H1 (cell line): ENCODE measurements at regions not wholly inside any gene's neighbourhood (a gene's known extent, or its start where the extent isn't known, plus 50 kb on each side); places are given as distances from the start of the nearest gene placed in this dataset.

ENCODE experiments used
- CTCF ChIA-PET: fragments of 300-600 bp; sonication (Branson Sonifier 250); formaldehyde crosslinking; loops from one replicate; lab custom pipeline; 2021; ENCODE audit not compliant: partially characterized antibody; lab: Charles Lee
- POLR2A ChIA-PET: fragments of 300-600 bp; sonication (Branson Sonifier 250); formaldehyde crosslinking; loops from one replicate; lab custom pipeline; 2021; ENCODE audit warnings: inconsistent platforms; ENCODE audit not compliant: partially characterized antibody; lab: Charles Lee
- DNase-seq, 2 experiments: peaks; one replicate each; pipeline versions ENCODE4 v3.0.0 to v3.0.0-alpha.2; 2010 to 2022; ENCODE audit warnings: low spot score in 2 of 2, low read depth in 1 of 2, mixed read lengths in 1 of 2
- FAIRE-seq: peaks from 2 replicates; lab custom pipeline; 2011; peaks lifted over from hg19 to GRCh38; lab: Jason Lieb, UNC
- H2AFZ ChIP-seq: 2 replicates; pipeline ENCODE4 v1.8.1; 2012; ENCODE audit warnings: low read length, inconsistent platforms
- H2AK5ac ChIP-seq: 2 replicates; pipeline ENCODE4 v1.6.1; 2013; ENCODE audit warnings: low read depth, low read length
- H2BK120ac ChIP-seq: replicated peaks from 2 replicates; pipeline ENCODE3; 2013; ENCODE audit warnings: low read depth, low read length, inconsistent platforms
- H2BK12ac ChIP-seq: 2 replicates; pipeline ENCODE4 v1.6.1; 2013; ENCODE audit warnings: low read depth, low read length
- H2BK15ac ChIP-seq: 2 replicates; pipeline ENCODE4 v1.6.1; 2013; ENCODE audit warnings: low read length
- H2BK20ac ChIP-seq: 2 replicates; pipeline ENCODE4 v1.6.1; 2013; ENCODE audit warnings: low read length
- H2BK5ac ChIP-seq: 2 replicates; pipeline ENCODE4 v1.6.1; 2013; ENCODE audit warnings: low read depth, low read length
- H3K14ac ChIP-seq: 2 replicates; pipeline ENCODE4 v1.6.1; 2013; ENCODE audit warnings: inconsistent platforms; ENCODE audit not compliant: insufficient read length
- H3K18ac ChIP-seq: 2 replicates; pipeline ENCODE4 v1.6.1; 2013; ENCODE audit warnings: low read length; ENCODE audit errors: extremely low read depth
- H3K23ac ChIP-seq: 2 replicates; pipeline ENCODE4 v1.6.1; 2013; ENCODE audit warnings: inconsistent platforms; ENCODE audit not compliant: insufficient read length
- H3K23me2 ChIP-seq: 2 replicates; pipeline ENCODE4 v1.6.1; 2013; ENCODE audit warnings: low read depth, low read length
- H3K27ac ChIP-seq: 2 replicates; pipeline ENCODE4 v1.6.1; 2011; ENCODE audit warnings: low read depth, low read length, inconsistent platforms
- H3K27me3 ChIP-seq, 4 experiments: replicated peaks in 1 of 4; 1 replicate in 1 of 4; 2 replicates in 3 of 4; pipeline versions ENCODE4 v1.6.1 to v1.8.1; 2011 to 2013; ENCODE audit warnings: low read length in 3 of 4, mild to moderate bottlenecking in 3 of 4, inconsistent platforms in 2 of 4, mixed read lengths in 2 of 4, moderate library complexity in 1 of 4; ENCODE audit not compliant: control insufficient read depth in 3 of 4, insufficient read depth in 3 of 4; ENCODE audit errors: extremely low read depth in 1 of 4
- H3K36me3 ChIP-seq, 4 experiments: 2 replicates each; pipeline versions ENCODE4 v1.6.1 to v1.8.1; 2011 to 2013; ENCODE audit warnings: mild to moderate bottlenecking in 4 of 4, low read length in 3 of 4, moderate library complexity in 2 of 4, control low read depth in 1 of 4, inconsistent platforms in 1 of 4; ENCODE audit not compliant: insufficient read depth in 4 of 4, control insufficient read depth in 2 of 4
- H3K4ac ChIP-seq: replicated peaks from 2 replicates; pipeline ENCODE3; 2013; ENCODE audit warnings: low read length, low read depth, mixed read lengths, inconsistent platforms; ENCODE audit not compliant: insufficient read length
- H3K4me1 ChIP-seq, 4 experiments: replicated peaks in 1 of 4; 1 replicate in 1 of 4; 2 replicates in 3 of 4; pipeline versions ENCODE4 v1.6.1 to v1.8.1; 2011 to 2013; ENCODE audit warnings: low read length in 3 of 4, inconsistent platforms in 2 of 4, mixed read lengths in 1 of 4; ENCODE audit not compliant: insufficient read depth in 4 of 4, control insufficient read depth in 3 of 4
- H3K4me2 ChIP-seq, 2 experiments: 2 replicates each; pipeline versions ENCODE4 v1.6.1 to v1.8.1; 2011 to 2013; ENCODE audit warnings: low read depth in 2 of 2, low read length in 2 of 2, control low read depth in 1 of 2, inconsistent platforms in 1 of 2, mild to moderate bottlenecking in 1 of 2; ENCODE audit not compliant: insufficient read depth in 1 of 2
- H3K4me3 ChIP-seq, 4 experiments: fragments of 200-600, 300-600 bp in 1 of 4; sonication (generic), shearing (Covaris generic), sonication (Bioruptor Twin) in 1 of 4; 2 replicates each; pipeline versions ENCODE4 v1.5.1 to v1.8.1; 2011 to 2016; ENCODE audit warnings: low read length in 4 of 4, low read depth in 3 of 4, control low read depth in 2 of 4, inconsistent platforms in 2 of 4, mild to moderate bottlenecking in 2 of 4, mixed read lengths in 1 of 4, moderate library complexity in 1 of 4; ENCODE audit not compliant: insufficient read depth in 2 of 4; ENCODE audit errors: extremely low read depth in 1 of 4
- H3K56ac ChIP-seq: replicated peaks from 2 replicates; pipeline ENCODE3; 2013; ENCODE audit warnings: low read depth, mild to moderate bottlenecking, mixed read lengths, low read length, inconsistent platforms; ENCODE audit not compliant: insufficient read length
- H3K79me1 ChIP-seq: 2 replicates; pipeline ENCODE4 v1.6.1; 2013; ENCODE audit warnings: low read depth, low read length, control low read depth
- H3K79me2 ChIP-seq, 2 experiments: 2 replicates each; pipeline versions ENCODE4 v1.6.1 to v1.8.1; 2012 to 2013; ENCODE audit warnings: low read length in 2 of 2, mild to moderate bottlenecking in 2 of 2, inconsistent platforms in 1 of 2; ENCODE audit not compliant: insufficient read depth in 2 of 2, control insufficient read depth in 1 of 2
- H3K9ac ChIP-seq, 4 experiments: replicated peaks in 1 of 4; 1 replicate in 1 of 4; 2 replicates in 3 of 4; pipeline versions ENCODE4 v1.6.1 to v1.8.1; 2011 to 2013; ENCODE audit warnings: low read depth in 3 of 4, low read length in 3 of 4, control low read depth in 2 of 4, mild to moderate bottlenecking in 2 of 4, moderate library complexity in 2 of 4, inconsistent platforms in 1 of 4; ENCODE audit errors: extremely low read depth in 1 of 4
- H3K9me3 ChIP-seq, 2 experiments: 2 replicates each; pipeline versions ENCODE4 v1.6.1 to v1.8.1; 2012 to 2013; ENCODE audit warnings: mild to moderate bottlenecking in 2 of 2, moderate library complexity in 2 of 2, control low read depth in 1 of 2, inconsistent platforms in 1 of 2, low read depth in 1 of 2, low read length in 1 of 2, mixed read lengths in 1 of 2; ENCODE audit not compliant: insufficient read depth in 2 of 2
- H4K20me1 ChIP-seq, 2 experiments: replicated peaks in 1 of 2; 2 replicates each; pipeline versions ENCODE3 to v1.8.1; 2011 to 2013; ENCODE audit warnings: inconsistent platforms in 2 of 2, low read length in 2 of 2, mild to moderate bottlenecking in 1 of 2; ENCODE audit not compliant: insufficient read depth in 2 of 2, control insufficient read depth in 1 of 2
- H4K5ac ChIP-seq: 2 replicates; pipeline ENCODE4 v1.6.1; 2013; ENCODE audit warnings: low read length, low read depth, mixed read lengths, inconsistent platforms; ENCODE audit not compliant: insufficient read length
- H4K8ac ChIP-seq: 2 replicates; pipeline ENCODE4 v1.8.0; 2013; ENCODE audit warnings: mild to moderate bottlenecking, moderate library complexity, low read length, inconsistent platforms; ENCODE audit not compliant: insufficient read depth; ENCODE audit errors: extremely low read depth
- H4K91ac ChIP-seq: replicated peaks from 2 replicates; pipeline ENCODE3; 2013; ENCODE audit warnings: low read length, mixed read lengths, inconsistent platforms; ENCODE audit not compliant: insufficient read length
- BACH1 ChIP-seq: IDR thresholded peaks from 2 replicates; pipeline ENCODE4 v1.6.1; 2012; ENCODE audit warnings: low read length, improper control_type of control experiment
- CBX5 ChIP-seq: fragments of 300-800, 300-1000 bp; sonication (generic); IDR thresholded peaks from 2 replicates; pipeline ENCODE4 v1.7.1; 2016; ENCODE audit warnings: antibody characterized with exemption, low read length, low read depth
- CHD2 ChIP-seq: IDR thresholded peaks from 2 replicates; pipeline ENCODE4 v1.6.1; 2012; ENCODE audit warnings: low read length, improper control_type of control experiment
- CREB1 ChIP-seq: IDR thresholded peaks from 2 replicates; pipeline ENCODE4 v1.6.1; 2012; ENCODE audit warnings: inconsistent platforms
- FOSL1 ChIP-seq: IDR thresholded peaks from 2 replicates; pipeline ENCODE4 v1.6.1; 2011; ENCODE audit warnings: mild to moderate bottlenecking, low read depth, low read length, moderate library complexity; ENCODE audit not compliant: insufficient read depth
- GABPA ChIP-seq: IDR thresholded peaks from 2 replicates; pipeline ENCODE4 v1.6.1; 2011; ENCODE audit warnings: mild to moderate bottlenecking, low read length, moderate library complexity, borderline replicate concordance; ENCODE audit not compliant: insufficient read depth
- JUND ChIP-seq: IDR thresholded peaks from 2 replicates; pipeline ENCODE4 v1.6.1; 2011; ENCODE audit warnings: mild to moderate bottlenecking, improper control_type of control experiment, low read length
- NRF1 ChIP-seq: IDR thresholded peaks from 2 replicates; pipeline ENCODE4 v1.6.1; 2011; ENCODE audit warnings: mild to moderate bottlenecking, low read depth, low read length, improper control_type of control experiment
- PHF8 ChIP-seq: fragments of 200-600 bp; sonication (generic); conservative IDR thresholded peaks from 2 replicates; pipeline ENCODE4 v1.7.1; 2012; ENCODE audit warnings: low read depth, mild to moderate bottlenecking, inconsistent platforms, low read length, moderate library complexity
- POU5F1 ChIP-seq: IDR thresholded peaks from 2 replicates; pipeline ENCODE4 v1.6.1; 2011; ENCODE audit warnings: low read depth, mild to moderate bottlenecking, low read length, moderate library complexity
- RAD21 ChIP-seq, 2 experiments: IDR thresholded peaks in 1 of 2; conservative IDR thresholded peaks in 1 of 2; 2 replicates each; pipeline ENCODE4 v1.6.1; 2011; ENCODE audit warnings: low read depth in 2 of 2, low read length in 2 of 2, improper control_type of control experiment in 1 of 2, inconsistent platforms in 1 of 2, mild to moderate bottlenecking in 1 of 2, moderate library complexity in 1 of 2
- YY1 ChIP-seq: IDR thresholded peaks from 2 replicates; pipeline ENCODE4 v1.6.1; 2011; ENCODE audit warnings: low read depth, mild to moderate bottlenecking, low read length
- WGBS, 2 experiments: shearing (Covaris generic) in 1 of 2; methylation state at CpG; one replicate each; pipeline versions ENCODE4 v1.1.6 to v1.1.7; 2013 to 2015; ENCODE audit warnings: low lambda C conversion rate in 2 of 2, mixed read lengths in 2 of 2, inconsistent platforms in 1 of 2, low coverage in 1 of 2, missing lambda C conversion rate in 1 of 2; ENCODE audit not compliant: insufficient replicate concordance in 2 of 2, insufficient coverage in 1 of 2, insufficient read length in 1 of 2; ENCODE audit errors: extremely low coverage in 1 of 2, missing lambda C conversion rate in 1 of 2; 5-methylcytosine and 5-hydroxymethylcytosine counted together
- TF ChIP-seq, protein P1 (sequence below): IDR thresholded peaks from 2 replicates; pipeline ENCODE4 v1.6.1; 2011; ENCODE audit warnings: low read depth, mild to moderate bottlenecking, low read length; ENCODE audit not compliant: insufficient read depth

DNA sequence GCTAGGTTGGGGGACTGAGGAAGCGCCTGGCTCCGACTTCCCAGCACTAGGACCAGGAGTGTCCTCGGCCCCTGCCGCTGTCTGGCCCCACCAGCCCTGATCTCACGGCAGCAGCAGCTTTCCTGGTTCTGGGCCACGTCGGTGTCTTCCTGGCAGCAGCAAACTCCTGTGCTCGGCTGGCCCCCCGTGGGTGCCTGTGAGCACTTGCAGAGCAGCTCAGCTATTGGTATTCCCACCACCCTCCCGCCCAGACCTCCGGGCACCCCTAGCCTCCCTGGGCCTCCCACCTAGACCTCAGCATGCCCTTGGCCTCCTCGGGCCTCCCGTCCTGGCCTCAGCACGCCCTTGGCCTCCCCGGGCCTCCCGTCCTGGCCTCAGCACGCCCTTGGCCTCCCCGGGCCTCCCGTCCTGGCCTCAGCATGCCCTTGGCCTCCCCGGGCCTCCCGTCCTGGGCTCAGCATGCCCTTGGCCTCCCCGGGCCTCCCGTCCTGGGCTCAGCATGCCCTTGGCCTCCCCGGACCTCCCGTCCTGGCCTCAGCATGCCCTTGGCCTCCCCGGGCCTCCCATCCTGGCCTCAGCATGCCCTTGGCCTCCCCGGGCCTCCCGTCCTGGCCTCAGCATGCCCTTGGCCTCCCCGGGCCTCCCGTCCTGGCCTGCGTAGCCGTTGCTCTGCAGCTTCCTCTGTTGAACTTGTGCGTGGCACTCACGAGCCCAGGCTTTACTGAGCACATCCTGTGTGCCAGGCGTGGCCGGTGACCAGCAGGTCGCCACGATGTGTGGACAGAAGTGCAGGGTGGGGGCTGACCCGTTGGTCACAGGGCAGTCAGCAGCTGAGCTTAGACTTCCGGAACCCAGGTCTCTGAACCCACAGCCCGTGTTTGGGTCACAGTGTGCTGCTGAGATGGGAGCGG lies 51.8 kb upstream of the ACSF3 start:
- no peak overlapping the region for H3K18ac ChIP-seq
- peaks cover 0 to 2% of the 10 kb centered on the region in 2 experiments for H4K20me1 ChIP-seq
- H3K4ac ChIP-seq: no peak overlapping the region
- no peaks in the 10 kb centered on the region for H3K79me1 ChIP-seq
- no peak overlapping the region for H2BK20ac ChIP-seq
- peaks cover 3% of the 10 kb centered on the region; the same call in 1 of the 2 replicates for H3K23me2 ChIP-seq
- no peak overlapping the region for H3K14ac ChIP-seq
- DNase-seq (no peak), FAIRE-seq (no peak)
- H3K27me3 ChIP-seq: no peaks in the 10 kb centered on the region
- H3K56ac ChIP-seq: no peak overlapping the region
- no peak overlapping the region for H4K91ac ChIP-seq
- H3K23ac ChIP-seq: no peak overlapping the region
- H3K4me1 ChIP-seq: peaks cover 0 to 2% (median 0%) of the 10 kb centered on the region in 4 experiments; a peak in 1 of 7 replicates
- POLR2A ChIA-PET: no interaction called here
- no peak overlapping the region for H3K9ac ChIP-seq
- no peak overlapping the region for H2BK5ac ChIP-seq
- H3K27ac ChIP-seq: no peak overlapping the region
- H2BK15ac ChIP-seq: no peak overlapping the region
- H3K4me2 ChIP-seq: no peak overlapping the region
- H4K5ac ChIP-seq: no peak overlapping the region
- no peak overlapping the region for H3K4me3 ChIP-seq
- H3K9me3 ChIP-seq: no peaks in the 10 kb centered on the region
- no peaks in the 10 kb centered on the region for H3K36me3 ChIP-seq
- no peak overlapping the region; the same call in 1 of the 2 replicates for H4K8ac ChIP-seq
- CTCF ChIA-PET: no interaction called here
- 93% methylated on average over 34 of the region's 42 CpGs; no CpG with 5 or more reads in 1 of the 2 experiments for WGBS, 2 experiments
- no peaks in the 10 kb centered on the region for H3K79me2 ChIP-seq
- no peak overlapping the region for H2BK12ac ChIP-seq
- no peak overlapping the region for H2AFZ ChIP-seq
- no peak overlapping the region for H2AK5ac ChIP-seq
- H2BK120ac ChIP-seq: no peak overlapping the region
- no peak for TF ChIP-seq BACH1
- no peak for TF ChIP-seq YY1
- no peak for TF ChIP-seq PHF8
- TF ChIP-seq GABPA: no peak
- TF ChIP-seq POU5F1: no peak
- TF ChIP-seq CHD2: no peak
- no peak for TF ChIP-seq CREB1
- TF ChIP-seq RAD21 (IDR thresholded peaks at IDR 0.05 in 1 of 2, conservative IDR thresholded peaks at IDR 0.05 in 1 of 2; ENCODE audit: low read depth in 2 of 2, low read length in 2 of 2): no peak
- no peak for TF ChIP-seq JUND
- no peak for TF ChIP-seq CBX5
- TF ChIP-seq, protein P1, sequence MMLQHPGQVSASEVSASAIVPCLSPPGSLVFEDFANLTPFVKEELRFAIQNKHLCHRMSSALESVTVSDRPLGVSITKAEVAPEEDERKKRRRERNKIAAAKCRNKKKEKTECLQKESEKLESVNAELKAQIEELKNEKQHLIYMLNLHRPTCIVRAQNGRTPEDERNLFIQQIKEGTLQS: no peak
- no peak for TF ChIP-seq NRF1
- TF ChIP-seq FOSL1: no peak
